HEK293 (cell line): ENCODE measurements at regions not wholly inside any gene's neighbourhood (a gene's known extent, or its start where the extent isn't known, plus 50 kb on each side); places are given as distances from the start of the nearest gene placed in this dataset.

Source experiments
- CTCF ChIA-PET: fragments of 350-600 bp; formaldehyde crosslinking; extraction: SDS; loops from one replicate; lab custom pipeline; 2021; ENCODE audit warnings: antibody characterized with exemption; lab: Yijun Ruan, JAX
- POLR2A ChIA-PET: fragments of 300-600 bp; formaldehyde crosslinking; extraction: SDS; loops from one replicate; lab custom pipeline; 2020; ENCODE audit warnings: antibody characterized with exemption, inconsistent platforms; lab: Yijun Ruan, JAX
- H3K27ac ChIP-seq: fragments of 200-500 bp; sonication (Bioruptor generic); 2 replicates; pipeline ENCODE4 v1.5.1; 2014; ENCODE audit warnings: low read depth, low read length, control low read depth, inconsistent platforms; ENCODE audit errors: extremely low read depth
- H3K36me3 ChIP-seq, 2 experiments: fragments of 200-500 bp in 1 of 2; sonication (Bioruptor generic) in 1 of 2; 1 replicate in 1 of 2; 2 replicates in 1 of 2; pipeline ENCODE4 v1.5.1; 2014 to 2017; ENCODE audit warnings: inconsistent platforms in 2 of 2, low read length in 2 of 2; ENCODE audit not compliant: control insufficient read depth in 2 of 2, insufficient read depth in 1 of 2
- H3K4me1 ChIP-seq: fragments of 200-500 bp; sonication (Bioruptor generic); 2 replicates; pipeline ENCODE4 v1.5.1; 2014; ENCODE audit warnings: mild to moderate bottlenecking, low read length, inconsistent platforms; ENCODE audit not compliant: control insufficient read depth, insufficient read depth
- H3K4me3 ChIP-seq: 2 replicates; pipeline ENCODE4 v1.5.1; 2011; ENCODE audit warnings: low read depth, mild to moderate bottlenecking, control low read depth, low read length, moderate library complexity
- H3K9me3 ChIP-seq: fragments of 200-500 bp; sonication (Bioruptor generic); 2 replicates; pipeline ENCODE4 v1.5.1; 2014; ENCODE audit warnings: low read depth, low read length, inconsistent platforms; ENCODE audit not compliant: control insufficient read depth, insufficient read depth
- BCL11B ChIP-seq: fragments of 450-650 bp; formaldehyde crosslinking; IDR thresholded peaks from 2 replicates; pipeline ENCODE4 v1.5.1; 2016; ENCODE audit warnings: low read depth, missing biosample characterization, missing genetic modification characterization
- CTCF ChIP-seq: fragments of 450-650 bp; formaldehyde crosslinking; IDR thresholded peaks from 2 replicates; pipeline ENCODE4 v1.5.1; 2016; ENCODE audit warnings: missing biosample characterization, missing genetic modification characterization
- ELK4 ChIP-seq: IDR thresholded peaks from 2 replicates; pipeline ENCODE4 v1.6.1; 2011; ENCODE audit warnings: mild to moderate bottlenecking, low read depth, low read length, borderline replicate concordance
- OSR2 ChIP-seq: fragments of 450-650 bp; formaldehyde crosslinking; IDR thresholded peaks from 2 replicates; pipeline ENCODE4 v1.5.1; 2016; ENCODE audit warnings: missing biosample characterization, missing genetic modification characterization
- PRDM1 ChIP-seq: fragments of 450-650 bp; formaldehyde crosslinking; IDR thresholded peaks from 2 replicates; pipeline ENCODE4; 2016; ENCODE audit warnings: missing biosample characterization, missing genetic modification characterization
- WT1 ChIP-seq: fragments of 450-650 bp; formaldehyde crosslinking; IDR thresholded peaks from 2 replicates; pipeline ENCODE4 v1.5.1; 2016; ENCODE audit warnings: missing biosample characterization, missing genetic modification characterization
- ZNF169 ChIP-seq: fragments of 450-650 bp; formaldehyde crosslinking; IDR thresholded peaks from 2 replicates; pipeline ENCODE4 v1.5.1; 2016; ENCODE audit warnings: missing biosample characterization, missing genetic modification characterization
- ZNF175 ChIP-seq: fragments of 450-650 bp; formaldehyde crosslinking; IDR thresholded peaks from 2 replicates; pipeline ENCODE4 v1.5.1; 2016; ENCODE audit warnings: missing biosample characterization, missing genetic modification characterization
- ZNF26 ChIP-seq: fragments of 450-650 bp; formaldehyde crosslinking; IDR thresholded peaks from 2 replicates; pipeline ENCODE4 v1.5.1; 2016; ENCODE audit warnings: missing biosample characterization, missing genetic modification characterization
- ZNF311 ChIP-seq: fragments of 450-650 bp; formaldehyde crosslinking; IDR thresholded peaks from 2 replicates; pipeline ENCODE4 v1.5.1; 2017; ENCODE audit warnings: missing biosample characterization, missing genetic modification characterization, borderline replicate concordance
- ZNF366 ChIP-seq: fragments of 450-650 bp; formaldehyde crosslinking; conservative IDR thresholded peaks from 2 replicates; pipeline ENCODE4 v1.5.1; 2016; ENCODE audit warnings: missing biosample characterization, missing genetic modification characterization
- ZNF600 ChIP-seq: fragments of 450-650 bp; formaldehyde crosslinking; IDR thresholded peaks from 2 replicates; pipeline ENCODE4 v1.5.1; 2016; ENCODE audit warnings: missing biosample characterization, missing genetic modification characterization
- ZNF658 ChIP-seq: fragments of 450-650 bp; formaldehyde crosslinking; IDR thresholded peaks from 2 replicates; pipeline ENCODE4; 2016; ENCODE audit warnings: missing biosample characterization, missing genetic modification characterization
- ZNF664 ChIP-seq: fragments of 450-650 bp; formaldehyde crosslinking; IDR thresholded peaks from 2 replicates; pipeline ENCODE4 v1.5.1; 2016; ENCODE audit warnings: missing biosample characterization, missing genetic modification characterization
- ZSCAN16 ChIP-seq: fragments of 450-650 bp; formaldehyde crosslinking; IDR thresholded peaks from 2 replicates; pipeline ENCODE4 v1.5.1; 2016; ENCODE audit warnings: missing biosample characterization, missing genetic modification characterization
- ZSCAN23 ChIP-seq: fragments of 450-650 bp; formaldehyde crosslinking; IDR thresholded peaks from 2 replicates; pipeline ENCODE4 v1.5.1; 2016; ENCODE audit warnings: missing biosample characterization, missing genetic modification characterization
- ZXDB ChIP-seq: fragments of 450-650 bp; formaldehyde crosslinking; IDR thresholded peaks from 2 replicates; pipeline ENCODE4 v1.5.1; 2016; ENCODE audit warnings: missing biosample characterization, missing genetic modification characterization

GRCh38 chr16:74029115-74029792 lies 267.4 kb upstream of the PSMD7 start:
- H3K4me1 ChIP-seq, result no peaks in the 10 kb centered on the region; the same call in 1 of the 2 replicates
- H3K36me3 ChIP-seq, result no peaks in the 10 kb centered on the region
- no peak overlapping the region for H3K4me3 ChIP-seq
- TF ChIP-seq ZNF658 (tag by site-specific recombination), result no peak
- TF ChIP-seq ZNF664 (tag by site-specific recombination), result no peak
- no peak for TF ChIP-seq OSR2
- no peak for TF ChIP-seq ZSCAN23 (tag by site-specific recombination)
- no peak for TF ChIP-seq CTCF (tag by site-specific recombination)
- TF ChIP-seq ZNF175 (tag by site-specific recombination), result no peak
- TF ChIP-seq WT1, result no peak
- no peak for TF ChIP-seq ZNF600 (tag by site-specific recombination)
- no peak overlapping the region for H3K27ac ChIP-seq
- ChIA-PET POLR2A (no interaction called here), CTCF (interaction anchor here (1.4 kb wide), 1 partner anchor 72 kb away, joined by 3 read pairs; no protein-coding TSS in a partner anchor)
- no peaks in the 10 kb centered on the region for H3K9me3 ChIP-seq

GRCh38 chr16:74026373-74027281 lies 270.0 kb upstream of the PSMD7 start:
- CTCF ChIA-PET, result interaction anchor here (0.6 kb wide), 1 partner anchor 215 kb away, joined by 4 read pairs; no protein-coding TSS in a partner anchor
- Histone ChIP-seq H3K27ac (no peak overlapping the region), H3K9me3 (no peaks in the 10 kb centered on the region), H3K4me1 (no peaks in the 10 kb centered on the region), H3K4me3 (no peak overlapping the region), H3K36me3 (no peaks in the 10 kb centered on the region)
- TF ChIP-seq ELK4 (no peak), ZSCAN16 (tag by site-specific recombination) (no peak), ZNF26 (tag by site-specific recombination) (no peak), ZNF311 (no peak), ZXDB (tag by site-specific recombination) (no peak), BCL11B (tag by site-specific recombination) (no peak), ZNF169 (tag by site-specific recombination) (no peak), ZNF366 (tag by site-specific recombination) (peak; percentile 56), PRDM1 (tag by site-specific recombination) (peak; percentile 66; the same call in 1 of the 2 replicates)
- POLR2A ChIA-PET, result no interaction called here
